Lower leg skin (tissue), 3 donors: ENCODE measurements at regions not wholly inside any gene's neighbourhood (a gene's known extent, or its start where the extent isn't known, plus 50 kb on each side); places are given as distances from the start of the nearest gene placed in this dataset.

Experiments
- POLR2A ChIP-seq, 2 donors: fragments of 450-650 bp; IDR thresholded peaks; one replicate each; pipeline ENCODE4 v1.6.1; 2016 to 2017; ENCODE audit warnings: antibody characterized with exemption in 2 of 2, mild to moderate bottlenecking in 1 of 2, moderate library complexity in 1 of 2
- TF ChIP-seq, protein P1 (sequence below), 3 donors: fragments of 450-650 bp; IDR thresholded peaks; one replicate each; pipeline ENCODE4 v1.5.1; 2016; ENCODE audit warnings: antibody characterized with exemption in 3 of 3, mild to moderate bottlenecking in 3 of 3, moderate library complexity in 2 of 3

DNA sequence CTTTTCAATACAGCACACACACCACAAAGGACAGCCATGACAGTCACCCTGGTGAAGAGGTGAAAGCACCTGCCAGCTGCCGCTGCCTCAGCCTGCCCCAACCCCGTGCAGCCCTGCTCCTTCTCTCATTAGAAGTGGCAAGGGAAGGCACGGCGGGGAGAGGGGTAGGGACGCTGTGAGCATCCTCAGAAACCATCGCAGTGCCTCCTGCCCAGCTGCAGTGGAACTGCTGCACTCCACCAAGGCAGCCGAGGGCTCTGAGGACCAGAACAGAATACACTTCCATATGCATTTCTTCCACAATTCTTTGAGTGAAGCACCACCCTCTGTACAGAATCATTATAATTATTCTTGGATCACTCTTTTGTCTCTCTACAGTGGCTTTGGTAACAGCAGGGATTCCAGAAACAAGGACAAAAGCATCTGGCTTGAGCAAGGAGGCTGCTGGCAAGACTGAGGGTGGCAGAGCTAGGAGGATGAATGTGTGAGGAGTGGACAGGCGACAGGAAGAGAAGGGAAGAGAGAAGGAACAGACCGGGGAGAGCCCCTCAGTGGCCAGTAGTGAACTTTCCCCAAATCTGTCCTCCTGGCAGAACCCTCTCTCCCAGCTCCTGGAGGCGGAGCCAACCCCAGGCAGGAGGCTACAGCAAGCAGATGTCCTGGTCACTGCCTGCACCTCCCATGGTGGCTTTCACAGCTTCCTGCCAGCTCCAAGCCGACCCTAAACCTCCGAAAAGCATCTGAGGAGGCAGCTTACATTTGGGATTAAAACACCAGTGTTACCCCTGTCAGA, 73.2 kb downstream of the MTNR1A start:
- TF ChIP-seq, protein P1, sequence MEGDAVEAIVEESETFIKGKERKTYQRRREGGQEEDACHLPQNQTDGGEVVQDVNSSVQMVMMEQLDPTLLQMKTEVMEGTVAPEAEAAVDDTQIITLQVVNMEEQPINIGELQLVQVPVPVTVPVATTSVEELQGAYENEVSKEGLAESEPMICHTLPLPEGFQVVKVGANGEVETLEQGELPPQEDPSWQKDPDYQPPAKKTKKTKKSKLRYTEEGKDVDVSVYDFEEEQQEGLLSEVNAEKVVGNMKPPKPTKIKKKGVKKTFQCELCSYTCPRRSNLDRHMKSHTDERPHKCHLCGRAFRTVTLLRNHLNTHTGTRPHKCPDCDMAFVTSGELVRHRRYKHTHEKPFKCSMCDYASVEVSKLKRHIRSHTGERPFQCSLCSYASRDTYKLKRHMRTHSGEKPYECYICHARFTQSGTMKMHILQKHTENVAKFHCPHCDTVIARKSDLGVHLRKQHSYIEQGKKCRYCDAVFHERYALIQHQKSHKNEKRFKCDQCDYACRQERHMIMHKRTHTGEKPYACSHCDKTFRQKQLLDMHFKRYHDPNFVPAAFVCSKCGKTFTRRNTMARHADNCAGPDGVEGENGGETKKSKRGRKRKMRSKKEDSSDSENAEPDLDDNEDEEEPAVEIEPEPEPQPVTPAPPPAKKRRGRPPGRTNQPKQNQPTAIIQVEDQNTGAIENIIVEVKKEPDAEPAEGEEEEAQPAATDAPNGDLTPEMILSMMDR (IDR thresholded peaks at IDR 0.05): no peak
- TF ChIP-seq POLR2A (IDR thresholded peaks at IDR 0.05): no peak
